Endothelial cell of umbilical vein (primary cell): ENCODE measurements at regions not wholly inside any gene's neighbourhood (a gene's known extent, or its start where the extent isn't known, plus 50 kb on each side); places are given as distances from the start of the nearest gene placed in this dataset.

Experiments used
- BruUV-seq: library from RNA; stranded (reverse); fragments of 400-500 nt; replicated peaks from 2 replicates; lab custom pipeline; 2021; lab: Mats Ljungman, UMichigan
- CTCF ChIA-PET: fragments of 300-600, 350-600 bp; sonication (Branson Sonifier 250); formaldehyde crosslinking; loops from one replicate; lab custom pipeline; 2021; ENCODE audit warnings: antibody characterized with exemption, inconsistent platforms; lab: Charles Lee
- POLR2A ChIA-PET: fragments of 300-600, 350-600 bp; sonication (Branson Sonifier 250); formaldehyde crosslinking; loops from one replicate; lab custom pipeline; 2021; ENCODE audit warnings: antibody characterized with exemption, inconsistent platforms; lab: Charles Lee
- DNase-seq: peaks from one replicate; pipeline ENCODE4 v3.0.0-alpha.2; 2011; ENCODE audit warnings: low read depth, low spot score
- FAIRE-seq: peaks from 2 replicates; lab custom pipeline; 2011; peaks lifted over from hg19 to GRCh38; lab: Jason Lieb, UNC
- H2AFZ ChIP-seq: 2 replicates; pipeline ENCODE4 v1.6.0; 2012; ENCODE audit warnings: low read depth, low read length, control low read depth, inconsistent platforms
- H3K27ac ChIP-seq: 2 replicates; pipeline ENCODE4 v1.5.1; 2011; ENCODE audit warnings: low read depth, mild to moderate bottlenecking, control low read depth, low read length, moderate library complexity; ENCODE audit not compliant: insufficient read depth
- H3K27me3 ChIP-seq, 2 experiments: 2 replicates each; pipeline versions ENCODE4 v1.6.0 to v1.6.1; 2011; ENCODE audit warnings: low read length in 2 of 2, mixed read lengths in 1 of 2; ENCODE audit not compliant: control insufficient read depth in 2 of 2, insufficient read depth in 2 of 2
- H3K36me3 ChIP-seq, 2 experiments: 2 replicates in 1 of 2; 3 replicates in 1 of 2; pipeline ENCODE4 v1.5.1; 2011; ENCODE audit warnings: low read length in 2 of 2, mild to moderate bottlenecking in 1 of 2, moderate library complexity in 1 of 2; ENCODE audit not compliant: control insufficient read depth in 2 of 2, insufficient read depth in 2 of 2; ENCODE audit errors: extremely low read depth in 1 of 2
- H3K4me1 ChIP-seq: 3 replicates; pipeline ENCODE4 v1.5.1; 2011; ENCODE audit warnings: mild to moderate bottlenecking, low read length; ENCODE audit not compliant: control insufficient read depth, insufficient read depth; ENCODE audit errors: extremely low read depth
- H3K4me2 ChIP-seq: 2 replicates; pipeline ENCODE4 v1.6.1; 2011; ENCODE audit warnings: low read length, control low read depth, mixed read lengths; ENCODE audit not compliant: insufficient read depth
- H3K4me3 ChIP-seq, 3 experiments: fragments of 200-600 bp in 1 of 3; sonication (generic), shearing (Covaris generic) in 1 of 3; replicated peaks in 1 of 3; 2 replicates each; pipeline ENCODE4 v1.5.1; 2011 to 2016; ENCODE audit warnings: control low read depth in 3 of 3, low read length in 3 of 3, mild to moderate bottlenecking in 2 of 3, inconsistent platforms in 1 of 3, low read depth in 1 of 3, moderate library complexity in 1 of 3; ENCODE audit not compliant: insufficient read depth in 1 of 3
- H3K79me2 ChIP-seq: 2 replicates; pipeline ENCODE4 v1.6.0; 2012; ENCODE audit warnings: low read length, inconsistent platforms; ENCODE audit not compliant: control insufficient read depth, insufficient read depth
- H3K9ac ChIP-seq: replicated peaks from 2 replicates; pipeline ENCODE3; 2011; ENCODE audit warnings: low read length, control low read depth; ENCODE audit not compliant: insufficient read depth; ENCODE audit errors: extremely low read depth
- H3K9me1 ChIP-seq: replicated peaks from 3 replicates; pipeline ENCODE4 v1.6.0; 2011; ENCODE audit warnings: mild to moderate bottlenecking, low read length; ENCODE audit not compliant: control insufficient read depth, insufficient read depth; ENCODE audit errors: extremely low read depth
- H3K9me3 ChIP-seq: replicated peaks from 2 replicates; pipeline ENCODE4 v1.5.1; 2012; ENCODE audit warnings: low read length, inconsistent platforms; ENCODE audit not compliant: control insufficient read depth, insufficient read depth
- H4K20me1 ChIP-seq: replicated peaks from 2 replicates; pipeline ENCODE3; 2011; ENCODE audit warnings: mild to moderate bottlenecking, low read length; ENCODE audit not compliant: control insufficient read depth, insufficient read depth; ENCODE audit errors: extremely low read depth
- CTCF ChIP-seq, 2 donors: IDR thresholded peaks; 1 replicate in 1 of 2; 2 replicates in 1 of 2; pipeline ENCODE4 v1.5.1; 2011; ENCODE audit warnings: low read length in 2 of 2, mild to moderate bottlenecking in 2 of 2, moderate library complexity in 2 of 2, control low read depth in 1 of 2, inconsistent platforms in 1 of 2, low read depth in 1 of 2; ENCODE audit not compliant: insufficient read depth in 1 of 2; ENCODE audit errors: extremely low read depth in 1 of 2
- EZH2 ChIP-seq: IDR thresholded peaks from 2 replicates; pipeline ENCODE4 v1.6.1; 2012; ENCODE audit warnings: borderline replicate concordance, low read depth, mild to moderate bottlenecking, moderate library complexity, low read length, inconsistent platforms; ENCODE audit not compliant: severe bottlenecking
- FOS ChIP-seq: IDR thresholded peaks from 2 replicates; pipeline ENCODE4 v1.6.1; 2011; ENCODE audit warnings: mild to moderate bottlenecking, low read length, moderate library complexity, borderline replicate concordance; ENCODE audit not compliant: insufficient read depth
- GATA2 ChIP-seq: IDR thresholded peaks from 2 replicates; pipeline ENCODE4 v1.7.0; 2011; ENCODE audit warnings: low read depth, mild to moderate bottlenecking, moderate library complexity, mixed read lengths, low read length; ENCODE audit not compliant: insufficient read length, insufficient read depth
- JUN ChIP-seq: IDR thresholded peaks from 2 replicates; pipeline ENCODE4 v1.6.1; 2011; ENCODE audit warnings: borderline replicate concordance, low read depth; ENCODE audit not compliant: insufficient read length, insufficient read depth
- MAX ChIP-seq: IDR thresholded peaks from 2 replicates; pipeline ENCODE4 v1.6.1; 2011; ENCODE audit not compliant: insufficient read depth, insufficient read length
- MYC ChIP-seq: IDR thresholded peaks from one replicate; pipeline ENCODE4 v1.6.1; 2011; ENCODE audit warnings: mild to moderate bottlenecking, low read depth, low read length
- POLR2A ChIP-seq: IDR thresholded peaks from 2 replicates; pipeline ENCODE4 v1.6.1; 2012; ENCODE audit warnings: low read depth, mild to moderate bottlenecking, control low read depth, low read length
- POLR2AphosphoS5 ChIP-seq: IDR thresholded peaks from 2 replicates; pipeline ENCODE4 v1.6.1; 2012; ENCODE audit warnings: low read depth, mild to moderate bottlenecking, control low read depth, low read length, moderate library complexity; ENCODE audit not compliant: insufficient read depth
- dilution Hi-C: fragments of 300-500 bp; cut with MboI; formaldehyde crosslinking; loops from one replicate; pipeline ENCODE4 v1.15.0; 2019; ENCODE audit warnings: low sequenced_read_pairs; ENCODE audit not compliant: extremely low pct_ligation_motif_present
- intact Hi-C: fragments of 100-400 bp; cut with micrococcal nuclease; formaldehyde crosslinking; loops from one replicate; pipeline ENCODE4 v1.10.0; 2022

GRCh38 chr15:70556151-70556741 lies 207.1 kb downstream of the UACA start:
- Histone ChIP-seq H3K79me2 (no peaks in the 10 kb centered on the region), H3K27ac (no peak overlapping the region), H3K9ac (no peak overlapping the region), H3K4me1 (no peaks in the 10 kb centered on the region), H3K9me3 (no peaks in the 10 kb centered on the region), H3K4me3 (no peak overlapping the region), H2AFZ (no peak overlapping the region), H3K4me2 (no peak overlapping the region), H3K27me3 (peaks cover 0 to 9% of the 10 kb centered on the region in 2 experiments), H3K36me3 (no peaks in the 10 kb centered on the region), H3K9me1 (no peaks in the 10 kb centered on the region), H4K20me1 (no peaks in the 10 kb centered on the region)
- TF ChIP-seq CTCF (IDR thresholded peaks at IDR 0.05; ENCODE audit: extremely low read depth in 1 of 2, insufficient read depth in 1 of 2, low read depth in 1 of 2, low read length in 2 of 2) (no peak), JUN (no peak), MAX (no peak), EZH2 (no peak)
- ChIA-PET POLR2A (no interaction called here), CTCF (interaction anchor here (0.9 kb wide), 1 partner anchor 13 kb away, joined by 3 read pairs; no protein-coding TSS in a partner anchor)
- intact Hi-C loops (no loop called here), dilution Hi-C loops (no loop called here)
- DNase-seq (no peak), FAIRE-seq (no peak)
- no TSS peak for BruUV-seq

- no peak overlapping the region for H3K27ac ChIP-seq
- H3K4me3 ChIP-seq = no peak overlapping the region
- TF ChIP-seq JUN (no peak), FOS (no peak), EZH2 (no peak), POLR2AphosphoS5 (no peak), CTCF (IDR thresholded peaks at IDR 0.05; ENCODE audit: extremely low read depth in 1 of 2, insufficient read depth in 1 of 2, low read depth in 1 of 2, low read length in 2 of 2) (no peak), POLR2A (no peak), MYC (no peak), GATA2 (no peak), MAX (no peak)
- H3K79me2 ChIP-seq = no peaks in the 10 kb centered on the region
- H3K9me1 ChIP-seq = no peaks in the 10 kb centered on the region
- H4K20me1 ChIP-seq = no peaks in the 10 kb centered on the region
- no peaks in the 10 kb centered on the region for H3K4me1 ChIP-seq
- no peaks in the 10 kb centered on the region for H3K36me3 ChIP-seq
- FAIRE-seq (no peak), DNase-seq (no peak)
- no peak overlapping the region for H3K9ac ChIP-seq
- CTCF ChIA-PET = interaction anchor here (0.9 kb wide), 1 partner anchor 13 kb away, joined by 3 read pairs; no protein-coding TSS in a partner anchor
- dilution Hi-C loops (no loop called here), intact Hi-C loops (no loop called here)
- no peak overlapping the region for H3K4me2 ChIP-seq
- H2AFZ ChIP-seq = no peak overlapping the region
- POLR2A ChIA-PET = no interaction called here
- no TSS peak for BruUV-seq
- no peaks in the 10 kb centered on the region for H3K9me3 ChIP-seq
- peaks cover 0 to 9% of the 10 kb centered on the region in 2 experiments for H3K27me3 ChIP-seq
Measured at GRCh38 chr15:70555713-70556112, 207.6 kb downstream of the UACA start.
